HepG2 (cell line): ENCODE measurements at regions not wholly inside any gene's neighbourhood (a gene's known extent, or its start where the extent isn't known, plus 50 kb on each side); places are given as distances from the start of the nearest gene placed in this dataset.

Experiments used
- BRCA1 ChIP-seq: sonication (generic); formaldehyde crosslinking; IDR thresholded peaks from 2 replicates; pipeline ENCODE4 v1.4.0; 2020; ENCODE audit warnings: missing genetic modification reagents
- CEBPB ChIP-seq: IDR thresholded peaks from 2 replicates; pipeline ENCODE4 v1.6.1; 2011; ENCODE audit warnings: low read depth, low read length, improper control_type of control experiment, borderline replicate concordance
- SETDB1 ChIP-seq: sonication (generic); formaldehyde crosslinking; IDR thresholded peaks from 2 replicates; pipeline ENCODE4 v1.5.1; 2020; ENCODE audit warnings: missing genetic modification reagents, mild to moderate bottlenecking, borderline replicate concordance
- TSC22D2 ChIP-seq: sonication (generic); formaldehyde crosslinking; IDR thresholded peaks from 2 replicates; pipeline ENCODE4 v1.5.1; 2020; ENCODE audit warnings: missing genetic modification reagents, mild to moderate bottlenecking, borderline replicate concordance
- ZNF329 ChIP-seq: sonication (generic); formaldehyde crosslinking; IDR thresholded peaks from 2 replicates; pipeline ENCODE4 v1.9.0; 2021; ENCODE audit warnings: low read depth, mild to moderate bottlenecking, missing genetic modification reagents
- ZNF33A ChIP-seq: sonication (generic); formaldehyde crosslinking; IDR thresholded peaks from 2 replicates; pipeline ENCODE4 v1.5.1; 2020; ENCODE audit warnings: missing genetic modification reagents, mild to moderate bottlenecking, moderate library complexity, borderline replicate concordance
- TF ChIP-seq, protein P1 (sequence below): sonication (generic); formaldehyde crosslinking; IDR thresholded peaks from 2 replicates; pipeline ENCODE4 v1.4.0; 2020; ENCODE audit warnings: missing genetic modification reagents
- TF ChIP-seq, protein P2 (sequence below): IDR thresholded peaks from 2 replicates; pipeline ENCODE4 v1.6.1; 2016; ENCODE audit warnings: low read depth, missing genetic modification reagents, missing compliant biosample characterization
- TF ChIP-seq, protein P3 (sequence below): sonication (generic); formaldehyde crosslinking; IDR thresholded peaks from 2 replicates; pipeline ENCODE4 v1.5.0; 2020; ENCODE audit warnings: mild to moderate bottlenecking, missing genetic modification reagents, moderate library complexity

DNA sequence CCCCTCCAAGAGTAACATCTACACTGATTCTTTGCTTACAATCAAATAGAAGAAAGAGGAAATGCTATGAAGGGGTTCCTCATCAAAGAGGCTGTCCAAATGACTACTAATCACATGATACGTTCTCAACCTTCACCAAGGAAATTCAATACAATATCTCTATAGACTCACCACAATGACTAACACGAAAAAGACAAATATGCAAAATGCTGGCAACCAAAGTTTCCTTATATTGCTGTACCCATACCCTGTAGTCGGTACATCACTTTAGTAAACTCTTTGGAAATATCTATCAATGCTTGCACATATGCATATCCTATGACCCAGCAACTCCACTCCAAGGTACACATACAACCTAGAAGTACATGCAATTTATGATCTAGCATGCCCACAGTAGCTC, 1296.6 kb downstream of the AACS start:
- no peak for TF ChIP-seq CEBPB
- TF ChIP-seq, protein P1, sequence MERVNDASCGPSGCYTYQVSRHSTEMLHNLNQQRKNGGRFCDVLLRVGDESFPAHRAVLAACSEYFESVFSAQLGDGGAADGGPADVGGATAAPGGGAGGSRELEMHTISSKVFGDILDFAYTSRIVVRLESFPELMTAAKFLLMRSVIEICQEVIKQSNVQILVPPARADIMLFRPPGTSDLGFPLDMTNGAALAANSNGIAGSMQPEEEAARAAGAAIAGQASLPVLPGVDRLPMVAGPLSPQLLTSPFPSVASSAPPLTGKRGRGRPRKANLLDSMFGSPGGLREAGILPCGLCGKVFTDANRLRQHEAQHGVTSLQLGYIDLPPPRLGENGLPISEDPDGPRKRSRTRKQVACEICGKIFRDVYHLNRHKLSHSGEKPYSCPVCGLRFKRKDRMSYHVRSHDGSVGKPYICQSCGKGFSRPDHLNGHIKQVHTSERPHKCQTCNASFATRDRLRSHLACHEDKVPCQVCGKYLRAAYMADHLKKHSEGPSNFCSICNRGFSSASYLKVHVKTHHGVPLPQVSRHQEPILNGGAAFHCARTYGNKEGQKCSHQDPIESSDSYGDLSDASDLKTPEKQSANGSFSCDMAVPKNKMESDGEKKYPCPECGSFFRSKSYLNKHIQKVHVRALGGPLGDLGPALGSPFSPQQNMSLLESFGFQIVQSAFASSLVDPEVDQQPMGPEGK: no peak
- no peak for TF ChIP-seq BRCA1
- TF ChIP-seq, protein P2, sequence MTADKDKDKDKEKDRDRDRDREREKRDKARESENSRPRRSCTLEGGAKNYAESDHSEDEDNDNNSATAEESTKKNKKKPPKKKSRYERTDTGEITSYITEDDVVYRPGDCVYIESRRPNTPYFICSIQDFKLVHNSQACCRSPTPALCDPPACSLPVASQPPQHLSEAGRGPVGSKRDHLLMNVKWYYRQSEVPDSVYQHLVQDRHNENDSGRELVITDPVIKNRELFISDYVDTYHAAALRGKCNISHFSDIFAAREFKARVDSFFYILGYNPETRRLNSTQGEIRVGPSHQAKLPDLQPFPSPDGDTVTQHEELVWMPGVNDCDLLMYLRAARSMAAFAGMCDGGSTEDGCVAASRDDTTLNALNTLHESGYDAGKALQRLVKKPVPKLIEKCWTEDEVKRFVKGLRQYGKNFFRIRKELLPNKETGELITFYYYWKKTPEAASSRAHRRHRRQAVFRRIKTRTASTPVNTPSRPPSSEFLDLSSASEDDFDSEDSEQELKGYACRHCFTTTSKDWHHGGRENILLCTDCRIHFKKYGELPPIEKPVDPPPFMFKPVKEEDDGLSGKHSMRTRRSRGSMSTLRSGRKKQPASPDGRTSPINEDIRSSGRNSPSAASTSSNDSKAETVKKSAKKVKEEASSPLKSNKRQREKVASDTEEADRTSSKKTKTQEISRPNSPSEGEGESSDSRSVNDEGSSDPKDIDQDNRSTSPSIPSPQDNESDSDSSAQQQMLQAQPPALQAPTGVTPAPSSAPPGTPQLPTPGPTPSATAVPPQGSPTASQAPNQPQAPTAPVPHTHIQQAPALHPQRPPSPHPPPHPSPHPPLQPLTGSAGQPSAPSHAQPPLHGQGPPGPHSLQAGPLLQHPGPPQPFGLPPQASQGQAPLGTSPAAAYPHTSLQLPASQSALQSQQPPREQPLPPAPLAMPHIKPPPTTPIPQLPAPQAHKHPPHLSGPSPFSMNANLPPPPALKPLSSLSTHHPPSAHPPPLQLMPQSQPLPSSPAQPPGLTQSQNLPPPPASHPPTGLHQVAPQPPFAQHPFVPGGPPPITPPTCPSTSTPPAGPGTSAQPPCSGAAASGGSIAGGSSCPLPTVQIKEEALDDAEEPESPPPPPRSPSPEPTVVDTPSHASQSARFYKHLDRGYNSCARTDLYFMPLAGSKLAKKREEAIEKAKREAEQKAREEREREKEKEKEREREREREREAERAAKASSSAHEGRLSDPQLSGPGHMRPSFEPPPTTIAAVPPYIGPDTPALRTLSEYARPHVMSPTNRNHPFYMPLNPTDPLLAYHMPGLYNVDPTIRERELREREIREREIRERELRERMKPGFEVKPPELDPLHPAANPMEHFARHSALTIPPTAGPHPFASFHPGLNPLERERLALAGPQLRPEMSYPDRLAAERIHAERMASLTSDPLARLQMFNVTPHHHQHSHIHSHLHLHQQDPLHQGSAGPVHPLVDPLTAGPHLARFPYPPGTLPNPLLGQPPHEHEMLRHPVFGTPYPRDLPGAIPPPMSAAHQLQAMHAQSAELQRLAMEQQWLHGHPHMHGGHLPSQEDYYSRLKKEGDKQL (CRISPR knock-in tag): no peak
- no peak for TF ChIP-seq ZNF329 (CRISPR knock-in tag)
- TF ChIP-seq TSC22D2 (CRISPR knock-in tag): no peak
- TF ChIP-seq, protein P3, sequence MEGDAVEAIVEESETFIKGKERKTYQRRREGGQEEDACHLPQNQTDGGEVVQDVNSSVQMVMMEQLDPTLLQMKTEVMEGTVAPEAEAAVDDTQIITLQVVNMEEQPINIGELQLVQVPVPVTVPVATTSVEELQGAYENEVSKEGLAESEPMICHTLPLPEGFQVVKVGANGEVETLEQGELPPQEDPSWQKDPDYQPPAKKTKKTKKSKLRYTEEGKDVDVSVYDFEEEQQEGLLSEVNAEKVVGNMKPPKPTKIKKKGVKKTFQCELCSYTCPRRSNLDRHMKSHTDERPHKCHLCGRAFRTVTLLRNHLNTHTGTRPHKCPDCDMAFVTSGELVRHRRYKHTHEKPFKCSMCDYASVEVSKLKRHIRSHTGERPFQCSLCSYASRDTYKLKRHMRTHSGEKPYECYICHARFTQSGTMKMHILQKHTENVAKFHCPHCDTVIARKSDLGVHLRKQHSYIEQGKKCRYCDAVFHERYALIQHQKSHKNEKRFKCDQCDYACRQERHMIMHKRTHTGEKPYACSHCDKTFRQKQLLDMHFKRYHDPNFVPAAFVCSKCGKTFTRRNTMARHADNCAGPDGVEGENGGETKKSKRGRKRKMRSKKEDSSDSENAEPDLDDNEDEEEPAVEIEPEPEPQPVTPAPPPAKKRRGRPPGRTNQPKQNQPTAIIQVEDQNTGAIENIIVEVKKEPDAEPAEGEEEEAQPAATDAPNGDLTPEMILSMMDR (CRISPR knock-in tag): no peak
- TF ChIP-seq SETDB1: no peak
- TF ChIP-seq ZNF33A (CRISPR knock-in tag): no peak
